LNCAP (cell line): ENCODE measurements at regions not wholly inside any gene's neighbourhood (a gene's known extent, or its start where the extent isn't known, plus 50 kb on each side); places are given as distances from the start of the nearest gene placed in this dataset.

Experiments
- CTCF ChIP-seq: fragments of 450-650 bp; IDR thresholded peaks from 2 replicates; pipeline ENCODE4 v1.5.1; 2017; ENCODE audit warnings: mild to moderate bottlenecking

GRCh38 chr1:56377431-56377830 lies 201.9 kb downstream of the PLPP3 start:
- TF ChIP-seq CTCF, result no peak

GRCh38 chr1:56376188-56376984 lies 203.0 kb downstream of the PLPP3 start:
- TF ChIP-seq CTCF, result no peak

GRCh38 chr1:56375326-56375804 lies 204.0 kb downstream of the PLPP3 start:
- TF ChIP-seq CTCF, result no peak

GRCh38 chr1:56374026-56374974 lies 205.1 kb downstream of the PLPP3 start:
- no peak for TF ChIP-seq CTCF

DNA sequence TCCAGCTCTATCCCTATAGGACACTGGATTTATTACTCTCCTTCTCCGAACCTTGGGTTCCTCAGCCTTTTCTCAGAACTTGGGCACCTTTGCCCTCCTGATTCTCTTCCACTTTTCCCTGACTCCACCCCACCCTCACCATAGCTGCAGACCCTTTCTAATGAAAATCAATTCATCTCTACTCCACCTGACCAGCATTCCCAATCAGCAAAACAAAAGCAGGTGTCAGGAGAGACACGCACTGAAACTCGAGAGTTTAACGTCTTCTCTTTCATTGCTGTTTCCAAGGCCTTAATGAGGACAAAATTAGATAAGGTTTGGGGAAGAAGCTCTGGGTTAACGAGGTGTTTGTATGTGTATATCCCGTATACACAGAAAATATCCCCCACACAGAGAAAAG lies 208.8 kb downstream of the PLPP3 start:
- no peak for TF ChIP-seq CTCF

- no peak for TF ChIP-seq CTCF
These were observed 216.2 kb downstream of the PLPP3 start for GRCh38 chr1:56363007-56363770.

DNA sequence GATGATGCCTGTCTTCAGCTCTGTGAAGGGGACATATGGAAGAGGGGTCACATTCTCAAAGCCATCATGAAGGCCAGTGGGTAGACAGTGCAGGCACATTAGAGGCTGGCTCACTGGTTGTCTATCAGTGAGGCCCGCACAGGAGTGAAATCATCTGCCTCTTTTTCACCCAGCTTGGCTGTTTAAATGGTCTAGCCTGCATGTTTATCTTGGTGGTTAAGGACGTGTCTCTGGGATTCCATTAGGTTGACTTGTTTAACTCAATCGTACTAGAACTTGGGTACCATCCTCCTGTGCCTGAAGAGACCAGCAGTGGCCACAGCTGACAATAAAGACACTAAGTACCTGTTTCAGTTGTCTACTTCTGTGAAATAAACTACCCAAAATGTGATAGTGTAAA lies 219.3 kb downstream of the PLPP3 start:
- no peak for TF ChIP-seq CTCF
